B cell (primary cell): ENCODE measurements at regions not wholly inside any gene's neighbourhood (a gene's known extent, or its start where the extent isn't known, plus 50 kb on each side); places are given as distances from the start of the nearest gene placed in this dataset.

Source experiments
- ATAC-seq: fragments of 200-7000 bp; cut with Tn5 transposase; one replicate; pipeline ENCODE4 v1.10.0; 2021; ENCODE audit warnings: low read depth, mild to moderate bottlenecking, moderate number of reproducible peaks, moderate library complexity
- CTCF ChIA-PET: fragments of 350-600 bp; sonication (Branson Sonifier 250); formaldehyde crosslinking; loops from one replicate; lab custom pipeline; 2021; ENCODE audit warnings: antibody characterized with exemption, inconsistent platforms; lab: Charles Lee
- POLR2A ChIA-PET: fragments of 350-600 bp; sonication (Branson Sonifier 250); formaldehyde crosslinking; loops from one replicate; lab custom pipeline; 2021; ENCODE audit warnings: antibody characterized with exemption; lab: Charles Lee
- DNase-seq: peaks from one replicate; pipeline ENCODE4 v3.0.0; 2013
- H2AFZ ChIP-seq: 2 replicates; pipeline ENCODE4 v1.6.1; 2012; ENCODE audit warnings: mild to moderate bottlenecking, low read depth, low read length; ENCODE audit not compliant: insufficient read depth, poor library complexity, severe bottlenecking
- H3K27ac ChIP-seq, 2 donors: 1 replicate in 1 of 2; 2 replicates in 1 of 2; pipeline ENCODE4 v1.5.1; 2012 to 2013; ENCODE audit warnings: low read length in 2 of 2, mild to moderate bottlenecking in 2 of 2, moderate library complexity in 1 of 2
- H3K27me3 ChIP-seq, 4 experiments: fragments of 200-600 bp in 1 of 4; sonication (generic) in 1 of 4; replicated peaks in 1 of 4; 1 replicate in 2 of 4; 2 replicates in 2 of 4; pipeline versions ENCODE4 v1.6.1 to v1.7.0; 2013 to 2016; ENCODE audit warnings: low read length in 3 of 4, mild to moderate bottlenecking in 2 of 4, mixed read lengths in 1 of 4, moderate library complexity in 1 of 4; ENCODE audit not compliant: insufficient read depth in 4 of 4, control insufficient read depth in 3 of 4; ENCODE audit errors: control extremely low read depth in 1 of 4
- H3K36me3 ChIP-seq, 2 experiments: replicated peaks in 1 of 2; 1 replicate in 1 of 2; 2 replicates in 1 of 2; pipeline versions ENCODE4 v1.6.1 to v1.7.1; 2013; ENCODE audit warnings: low read length in 1 of 2; ENCODE audit not compliant: insufficient read depth in 2 of 2, control insufficient read depth in 1 of 2; ENCODE audit errors: control extremely low read depth in 1 of 2, extremely low read depth in 1 of 2
- H3K4me1 ChIP-seq, 2 donors: fragments of 200-600 bp in 1 of 2; sonication (generic) in 1 of 2; 1 replicate in 1 of 2; 2 replicates in 1 of 2; pipeline versions ENCODE4 v1.5.1 to v1.6.1; 2013 to 2017; ENCODE audit warnings: low read length in 2 of 2; ENCODE audit not compliant: control insufficient read depth in 2 of 2, insufficient read depth in 2 of 2
- H3K4me2 ChIP-seq: replicated peaks from 2 replicates; pipeline ENCODE3; 2012; ENCODE audit warnings: mild to moderate bottlenecking, low read depth, low read length; ENCODE audit not compliant: poor library complexity, severe bottlenecking
- H3K4me3 ChIP-seq, 5 experiments: fragments of 200-600 bp in 1 of 5; sonication (generic) in 1 of 5; 1 replicate in 3 of 5; 2 replicates in 2 of 5; pipeline versions ENCODE4 v1.5.1 to v1.7.0; 2011 to 2016; ENCODE audit warnings: low read length in 4 of 5, mild to moderate bottlenecking in 4 of 5, low read depth in 2 of 5, control low read depth in 1 of 5, moderate library complexity in 1 of 5; ENCODE audit not compliant: insufficient read depth in 1 of 5; ENCODE audit errors: control extremely low read depth in 1 of 5, extremely low read depth in 1 of 5
- H3K79me2 ChIP-seq: fragments of 200-600 bp; sonication (generic); one replicate; pipeline ENCODE4 v1.6.0; 2016; ENCODE audit warnings: low read length; ENCODE audit not compliant: control insufficient read depth, insufficient read depth
- H3K9ac ChIP-seq: fragments of 200-600 bp; sonication (generic); 2 replicates; pipeline ENCODE4 v1.6.1; 2017; ENCODE audit warnings: mild to moderate bottlenecking, low read length, moderate library complexity
- H3K9me3 ChIP-seq, 3 donors: one replicate each; pipeline versions ENCODE4 v1.6.1 to v1.7.1; 2013; ENCODE audit warnings: low read length in 2 of 3; ENCODE audit not compliant: control insufficient read depth in 2 of 3, insufficient read depth in 1 of 3; ENCODE audit errors: control extremely low read depth in 1 of 3
- H4K20me1 ChIP-seq: 2 replicates; pipeline ENCODE4 v1.6.0; 2012; ENCODE audit warnings: mild to moderate bottlenecking, low read length; ENCODE audit not compliant: insufficient read depth, control insufficient read depth, poor library complexity, severe bottlenecking
- H3K27ac Mint-ChIP-seq: one replicate; pipeline ENCODE4 v1.8.0; 2021; ENCODE audit warnings: mixed read lengths
- H3K27me3 Mint-ChIP-seq: one replicate; pipeline ENCODE4 v1.8.0; 2021; ENCODE audit warnings: mixed read lengths
- H3K4me1 Mint-ChIP-seq: one replicate; pipeline ENCODE4 v1.8.0; 2021; ENCODE audit warnings: mixed read lengths
- H3K4me3 Mint-ChIP-seq: one replicate; pipeline ENCODE4 v1.8.0; 2021; ENCODE audit warnings: mixed read lengths
- H3K9me3 Mint-ChIP-seq: one replicate; pipeline ENCODE4 v1.8.0; 2022; ENCODE audit warnings: mixed read lengths; ENCODE audit not compliant: insufficient read depth
- CTCF ChIP-seq: fragments of 200-600 bp; IDR thresholded peaks from one replicate; pipeline ENCODE4 v1.8.0; 2022; ENCODE audit warnings: antibody characterized with exemption, mild to moderate bottlenecking
- EZH2 ChIP-seq: IDR thresholded peaks from 2 replicates; pipeline ENCODE4 v1.6.1; 2012; ENCODE audit warnings: borderline replicate concordance, low read depth, mild to moderate bottlenecking, moderate library complexity, low read length; ENCODE audit not compliant: insufficient read depth, poor library complexity, severe bottlenecking
- WGBS: methylation state at CpG from one replicate; pipeline ENCODE4 v1.1.5; 2013; ENCODE audit warnings: missing lambda C conversion rate; ENCODE audit not compliant: insufficient coverage; 5-methylcytosine and 5-hydroxymethylcytosine counted together
- intact Hi-C: fragments of 100-400 bp; cut with micrococcal nuclease; formaldehyde crosslinking; loops from one replicate; pipeline ENCODE4 v1.10.0; 2022

GRCh38 chr18:77980275-77980674, 730.6 kb downstream of the GALR1 start:
- Histone ChIP-seq H3K27ac (no peak overlapping the region), H3K9me3 (peaks cover 0 to 35% (median 2%) of the 10 kb centered on the region in 3 donors), H3K9ac (no peak overlapping the region), H3K36me3 (no peaks in the 10 kb centered on the region), H2AFZ (no peak overlapping the region), H3K79me2 (no peaks in the 10 kb centered on the region), H3K4me2 (no peak overlapping the region), H3K27me3 (no peaks in the 10 kb centered on the region), H4K20me1 (no peaks in the 10 kb centered on the region), H3K4me3 (no peak overlapping the region), H3K4me1 (no peaks in the 10 kb centered on the region)
- ChIA-PET CTCF (no interaction called here), POLR2A (no interaction called here)
- DNase-seq, result no peak
- peaks cover 5% of the 10 kb centered on the region for H3K9me3 Mint-ChIP-seq
- H3K4me1 Mint-ChIP-seq, result no peaks in the 10 kb centered on the region
- intact Hi-C loops, result no loop called here
- H3K4me3 Mint-ChIP-seq, result no peak overlapping the region
- no peak for ATAC-seq
- 84% methylated on average over 6 of the region's 10 CpGs for WGBS
- H3K27ac Mint-ChIP-seq, result no peak overlapping the region
- no peak for TF ChIP-seq EZH2
- TF ChIP-seq CTCF, result no peak
- no peaks in the 10 kb centered on the region for H3K27me3 Mint-ChIP-seq

- H3K27me3 ChIP-seq, result no peaks in the 10 kb centered on the region
- ChIA-PET CTCF (no interaction called here), POLR2A (no interaction called here)
- no peak overlapping the region for H3K4me3 ChIP-seq
- H2AFZ ChIP-seq, result no peak overlapping the region
- H4K20me1 ChIP-seq, result no peaks in the 10 kb centered on the region
- DNase-seq (no peak), ATAC-seq (no peak)
- TF ChIP-seq CTCF, result no peak
- TF ChIP-seq EZH2, result no peak
- intact Hi-C loops, result no loop called here
- peaks cover 2% of the 10 kb centered on the region for H3K9me3 Mint-ChIP-seq
- no peak overlapping the region for H3K9ac ChIP-seq
- no peak overlapping the region for H3K4me2 ChIP-seq
- H3K79me2 ChIP-seq, result no peaks in the 10 kb centered on the region
- H3K4me3 Mint-ChIP-seq, result no peak overlapping the region
- WGBS, result 100% methylated on average over 1 of the region's 2 CpGs
- no peaks in the 10 kb centered on the region for H3K4me1 ChIP-seq
- H3K9me3 ChIP-seq, result peaks cover 0 to 31% (median 2%) of the 10 kb centered on the region in 3 donors
- H3K27ac Mint-ChIP-seq, result no peak overlapping the region
- no peaks in the 10 kb centered on the region for H3K4me1 Mint-ChIP-seq
- H3K36me3 ChIP-seq, result no peaks in the 10 kb centered on the region
- no peaks in the 10 kb centered on the region for H3K27me3 Mint-ChIP-seq
- H3K27ac ChIP-seq, result no peak overlapping the region
These were observed 732.2 kb downstream of the GALR1 start for GRCh38 chr18:77981874-77982273.
